ENCODE measurements at regions not wholly inside any gene's neighbourhood (a gene's known extent, or its start where the extent isn't known, plus 50 kb on each side); places are given as distances from the start of the nearest gene placed in this dataset.
"Not testable (repeated sequence)": the region's sequence is repeated elsewhere in the genome, so short reads cannot be mapped to it uniquely, and the experiment has no call there.

DNA sequence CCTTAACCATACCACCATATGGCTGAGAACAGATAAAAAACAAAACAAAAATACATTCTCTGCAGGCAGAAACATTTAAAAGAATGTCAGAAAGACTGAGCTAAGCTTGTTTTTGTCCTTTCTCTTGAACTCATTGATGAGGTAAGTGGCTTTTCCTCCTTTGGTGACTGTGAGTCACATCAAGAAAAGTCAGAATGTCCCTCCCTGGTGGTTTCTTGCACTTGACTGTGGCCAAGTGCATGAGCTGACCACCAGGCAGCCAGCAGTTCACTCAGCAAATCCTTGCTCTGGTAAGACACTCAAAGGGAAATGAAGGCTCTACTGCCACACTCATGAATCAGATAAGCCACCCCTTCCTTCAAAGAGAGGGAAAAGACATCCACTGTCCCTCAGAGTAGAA is 970.9 kb downstream of the TAF11L14 start:
- H3K4me3 Mint-ChIP-seq: no peak overlapping the region

DNA sequence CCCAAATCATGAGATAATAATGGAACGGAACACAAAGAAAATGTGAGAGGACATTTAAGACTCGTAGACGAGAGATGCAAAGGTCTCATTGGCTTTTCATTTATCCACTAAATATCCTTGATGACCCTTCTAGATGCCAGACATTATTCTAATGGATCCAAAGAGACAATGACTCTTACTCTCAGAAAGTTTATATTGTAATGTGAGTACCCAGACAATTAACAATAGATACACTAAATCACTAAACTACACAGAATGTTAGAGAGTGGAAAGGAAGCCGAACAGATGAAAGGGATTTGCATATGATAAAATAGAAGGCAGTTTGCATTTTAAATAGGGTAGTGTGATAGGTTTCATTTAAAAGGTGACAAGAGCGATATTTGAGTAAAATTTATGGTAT is 973.3 kb downstream of the TAF11L14 start:
- no peak overlapping the region for H3K27ac Mint-ChIP-seq
- no CpG with 5 or more reads among the region's 5 CpGs for WGBS (ENCODE audit: insufficient coverage)

More for the DNA sequence above, 970.9 kb downstream of the TAF11L14 start:
- H3K9me3 Mint-ChIP-seq: peaks cover 0 to 2% (median 2%) of the 10 kb centered on the region in 7 donors
- no peak for DNase-seq
- Histone ChIP-seq H4K20me1 (ENCODE audit: insufficient read depth, low read length) (no peaks in the 10 kb centered on the region), H3K27ac (ENCODE audit: low read depth in 1 of 2, low read length in 2 of 2) (no peak overlapping the region), H3K27me3 (ENCODE audit: control insufficient read depth in 2 of 2, insufficient read depth in 2 of 2, low read length in 2 of 2) (no peaks in the 10 kb centered on the region), H3K4me2 (replicated peaks; ENCODE audit: extremely low read depth, low read length, poor library complexity, severe bottlenecking) (no peak overlapping the region), H3K9ac (ENCODE audit: insufficient read depth, low read length, poor library complexity, severe bottlenecking) (no peak overlapping the region), H3K36me3 (replicated peaks in 1 of 2; ENCODE audit: control insufficient read depth in 1 of 2, insufficient read depth in 2 of 2, low read length in 2 of 2) (no peaks in the 10 kb centered on the region), H3K4me3 (replicated peaks in 1 of 3; ENCODE audit: low read depth in 2 of 3, low read length in 3 of 3) (no peak overlapping the region), H3K79me2 (ENCODE audit: insufficient read depth, low read length) (no peaks in the 10 kb centered on the region), H2AFZ (ENCODE audit: insufficient read depth, low read depth, low read length, poor library complexity, severe bottlenecking) (no peak overlapping the region), H3K9me3 (replicated peaks in 1 of 2; ENCODE audit: control insufficient read depth in 1 of 2, insufficient read depth in 1 of 2, low read length in 2 of 2) (peaks cover 0 to 6% of the 10 kb centered on the region in 2 donors), H3K4me1 (ENCODE audit: control insufficient read depth in 1 of 2, insufficient read depth in 2 of 2, low read length in 2 of 2) (no peaks in the 10 kb centered on the region)
- intact Hi-C loops (cut with micrococcal nuclease): no loop called here
- H3K4me1 Mint-ChIP-seq: no peaks in the 10 kb centered on the region
- TF ChIP-seq, protein P1, sequence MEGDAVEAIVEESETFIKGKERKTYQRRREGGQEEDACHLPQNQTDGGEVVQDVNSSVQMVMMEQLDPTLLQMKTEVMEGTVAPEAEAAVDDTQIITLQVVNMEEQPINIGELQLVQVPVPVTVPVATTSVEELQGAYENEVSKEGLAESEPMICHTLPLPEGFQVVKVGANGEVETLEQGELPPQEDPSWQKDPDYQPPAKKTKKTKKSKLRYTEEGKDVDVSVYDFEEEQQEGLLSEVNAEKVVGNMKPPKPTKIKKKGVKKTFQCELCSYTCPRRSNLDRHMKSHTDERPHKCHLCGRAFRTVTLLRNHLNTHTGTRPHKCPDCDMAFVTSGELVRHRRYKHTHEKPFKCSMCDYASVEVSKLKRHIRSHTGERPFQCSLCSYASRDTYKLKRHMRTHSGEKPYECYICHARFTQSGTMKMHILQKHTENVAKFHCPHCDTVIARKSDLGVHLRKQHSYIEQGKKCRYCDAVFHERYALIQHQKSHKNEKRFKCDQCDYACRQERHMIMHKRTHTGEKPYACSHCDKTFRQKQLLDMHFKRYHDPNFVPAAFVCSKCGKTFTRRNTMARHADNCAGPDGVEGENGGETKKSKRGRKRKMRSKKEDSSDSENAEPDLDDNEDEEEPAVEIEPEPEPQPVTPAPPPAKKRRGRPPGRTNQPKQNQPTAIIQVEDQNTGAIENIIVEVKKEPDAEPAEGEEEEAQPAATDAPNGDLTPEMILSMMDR (IDR thresholded peaks at IDR 0.05): no peak
- no peaks in the 10 kb centered on the region for H3K27me3 Mint-ChIP-seq (ENCODE audit: low read depth in 3 of 3)
- H3K36me3 Mint-ChIP-seq: no peaks in the 10 kb centered on the region
- no peak overlapping the region for H3K27ac Mint-ChIP-seq

DNA sequence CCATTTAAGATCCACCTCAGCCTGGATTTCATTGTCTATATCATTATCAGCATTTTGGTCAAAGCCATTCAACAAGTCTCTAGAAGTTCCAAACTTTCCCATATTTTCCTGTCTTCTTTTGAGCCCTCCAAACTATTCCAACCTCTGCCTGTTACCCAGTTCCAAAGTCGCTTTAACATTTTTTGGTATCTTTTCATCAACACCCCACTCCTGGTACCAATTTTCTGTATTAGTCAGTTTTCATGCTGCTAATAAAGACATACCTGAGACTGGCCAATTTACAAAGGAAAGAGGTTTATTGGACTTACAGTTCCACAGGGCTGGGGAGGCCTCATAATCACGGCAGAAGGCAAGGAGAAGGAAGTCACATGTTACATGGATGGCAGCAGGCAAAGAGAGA is 982.9 kb downstream of the TAF11L14 start:
- H3K79me2 ChIP-seq (ENCODE audit: insufficient read depth, low read length); intact Hi-C loops (cut with micrococcal nuclease); H3K9ac ChIP-seq (ENCODE audit: insufficient read depth, low read length, poor library complexity, severe bottlenecking); H3K27me3 Mint-ChIP-seq (ENCODE audit: low read depth in 3 of 3); H3K27ac ChIP-seq (ENCODE audit: low read depth in 1 of 2, low read length in 2 of 2); H3K27me3 ChIP-seq (ENCODE audit: control insufficient read depth in 2 of 2, insufficient read depth in 2 of 2, low read length in 2 of 2); H3K4me1 ChIP-seq (ENCODE audit: control insufficient read depth in 1 of 2, insufficient read depth in 2 of 2, low read length in 2 of 2); H3K36me3 Mint-ChIP-seq; H3K36me3 ChIP-seq (replicated peaks in 1 of 2; ENCODE audit: control insufficient read depth in 1 of 2, insufficient read depth in 2 of 2, low read length in 2 of 2); H4K20me1 ChIP-seq (ENCODE audit: insufficient read depth, low read length); H2AFZ ChIP-seq (ENCODE audit: insufficient read depth, low read depth, low read length, poor library complexity, severe bottlenecking); H3K4me2 ChIP-seq (replicated peaks; ENCODE audit: extremely low read depth, low read length, poor library complexity, severe bottlenecking); H3K4me3 ChIP-seq (replicated peaks in 1 of 3; ENCODE audit: low read depth in 2 of 3, low read length in 3 of 3); DNase-seq; H3K4me1 Mint-ChIP-seq; H3K4me3 Mint-ChIP-seq: not testable (repeated sequence)
- peak overlapping the region in 1 of 7 donors; percentile 6 for H3K27ac Mint-ChIP-seq
- H3K9me3 Mint-ChIP-seq: peaks cover 7 to 21% (median 13%) of the 10 kb centered on the region in 7 donors
- H3K9me3 ChIP-seq (replicated peaks in 1 of 2; ENCODE audit: control insufficient read depth in 1 of 2, insufficient read depth in 1 of 2, low read length in 2 of 2): peaks cover 4 to 11% of the 10 kb centered on the region in 2 donors
- 83% methylated on average over 2 of the region's 2 CpGs for whole genome bisulfite sequencing (ENCODE audit: insufficient coverage)

More for the DNA sequence above, 973.3 kb downstream of the TAF11L14 start:
- Mint-ChIP-seq H3K4me3 (no peak overlapping the region), H3K9me3 (peaks cover 0 to 2% (median 0%) of the 10 kb centered on the region in 7 donors), H3K4me1 (no peaks in the 10 kb centered on the region), H3K36me3 (no peaks in the 10 kb centered on the region), H3K27me3 (ENCODE audit: low read depth in 3 of 3) (no peaks in the 10 kb centered on the region)
- no peaks in the 10 kb centered on the region for H4K20me1 ChIP-seq (ENCODE audit: insufficient read depth, low read length)
- intact Hi-C loops (cut with micrococcal nuclease): no loop called here
- H3K36me3 ChIP-seq (replicated peaks in 1 of 2; ENCODE audit: control insufficient read depth in 1 of 2, insufficient read depth in 2 of 2, low read length in 2 of 2): no peaks in the 10 kb centered on the region
- no peak overlapping the region for H3K4me2 ChIP-seq (replicated peaks; ENCODE audit: extremely low read depth, low read length, poor library complexity, severe bottlenecking)
- H3K27me3 ChIP-seq (ENCODE audit: control insufficient read depth in 2 of 2, insufficient read depth in 2 of 2, low read length in 2 of 2): no peaks in the 10 kb centered on the region
- DNase-seq: no peak
- H3K4me1 ChIP-seq (ENCODE audit: control insufficient read depth in 1 of 2, insufficient read depth in 2 of 2, low read length in 2 of 2): no peaks in the 10 kb centered on the region
- H3K27ac ChIP-seq (ENCODE audit: low read depth in 1 of 2, low read length in 2 of 2): no peak overlapping the region
- no peaks in the 10 kb centered on the region for H3K79me2 ChIP-seq (ENCODE audit: insufficient read depth, low read length)
- TF ChIP-seq, protein P1 (IDR thresholded peaks at IDR 0.05): no peak
- H3K9me3 ChIP-seq (replicated peaks in 1 of 2; ENCODE audit: control insufficient read depth in 1 of 2, insufficient read depth in 1 of 2, low read length in 2 of 2): peaks cover 3 to 6% of the 10 kb centered on the region in 2 donors
- H3K9ac ChIP-seq (ENCODE audit: insufficient read depth, low read length, poor library complexity, severe bottlenecking): no peak overlapping the region
- no peak overlapping the region for H3K4me3 ChIP-seq (replicated peaks in 1 of 3; ENCODE audit: low read depth in 2 of 3, low read length in 3 of 3)
- no peak overlapping the region for H2AFZ ChIP-seq (ENCODE audit: insufficient read depth, low read depth, low read length, poor library complexity, severe bottlenecking)

Data from CD14-positive monocyte (primary cell).